ENCODE measurements at regions not wholly inside any gene's neighbourhood (a gene's known extent, or its start where the extent isn't known, plus 50 kb on each side); places are given as distances from the start of the nearest gene placed in this dataset.

- in situ Hi-C loops (cut with MboI; ENCODE audit: low sequenced_read_pairs, unreplicated experiment), result no loop called here
These were observed 156.5 kb downstream of the PSAT1 start for GRCh38 chr9:78453450-78453849.

GRCh38 chr9:78462611-78463010 is 165.7 kb downstream of the PSAT1 start:
- in situ Hi-C loops (cut with MboI; ENCODE audit: low sequenced_read_pairs, unreplicated experiment), result no loop called here
- TF ChIP-seq CTCF (IDR thresholded peaks at IDR 0.05; ENCODE audit: borderline replicate concordance, control extremely low read depth, extremely low read depth, insufficient read depth, missing control alignments), result no peak
- no peak for DNase-seq (ENCODE audit: low spot score)

More at GRCh38 chr9:78453450-78453849, 156.5 kb downstream of the PSAT1 start:
- TF ChIP-seq CTCF (IDR thresholded peaks at IDR 0.05; ENCODE audit: borderline replicate concordance, control extremely low read depth, extremely low read depth, insufficient read depth, missing control alignments), result no peak
- DNase-seq (ENCODE audit: low spot score), result no peak

GRCh38 chr9:78463750-78464149 is 166.8 kb downstream of the PSAT1 start:
- DNase-seq (ENCODE audit: low spot score), result no peak
- in situ Hi-C loops (cut with MboI; ENCODE audit: low sequenced_read_pairs, unreplicated experiment), result no loop called here
- TF ChIP-seq CTCF (IDR thresholded peaks at IDR 0.05; ENCODE audit: borderline replicate concordance, control extremely low read depth, extremely low read depth, insufficient read depth, missing control alignments), result no peak

- in situ Hi-C loops (cut with MboI; ENCODE audit: low sequenced_read_pairs, unreplicated experiment), result no loop called here
- no peak for TF ChIP-seq CTCF (IDR thresholded peaks at IDR 0.05; ENCODE audit: borderline replicate concordance, control extremely low read depth, extremely low read depth, insufficient read depth, missing control alignments)
- no peak for DNase-seq (ENCODE audit: low spot score)
These were observed 171.3 kb downstream of the PSAT1 start for GRCh38 chr9:78468231-78468630.

- in situ Hi-C loops (cut with MboI; ENCODE audit: low sequenced_read_pairs, unreplicated experiment), result no loop called here
- no peak for TF ChIP-seq CTCF (IDR thresholded peaks at IDR 0.05; ENCODE audit: borderline replicate concordance, control extremely low read depth, extremely low read depth, insufficient read depth, missing control alignments)
- no peak for DNase-seq (ENCODE audit: low spot score)
These were observed 172.2 kb downstream of the PSAT1 start for GRCh38 chr9:78468974-78469576.

GRCh38 chr9:78470216-78470615 is 173.3 kb downstream of the PSAT1 start:
- in situ Hi-C loops (cut with MboI; ENCODE audit: low sequenced_read_pairs, unreplicated experiment), result no loop called here
- TF ChIP-seq CTCF (IDR thresholded peaks at IDR 0.05; ENCODE audit: borderline replicate concordance, control extremely low read depth, extremely low read depth, insufficient read depth, missing control alignments), result no peak
- DNase-seq (ENCODE audit: low spot score), result no peak
